ENCODE measurements at regions not wholly inside any gene's neighbourhood (a gene's known extent, or its start where the extent isn't known, plus 50 kb on each side); places are given as distances from the start of the nearest gene placed in this dataset.

DNA sequence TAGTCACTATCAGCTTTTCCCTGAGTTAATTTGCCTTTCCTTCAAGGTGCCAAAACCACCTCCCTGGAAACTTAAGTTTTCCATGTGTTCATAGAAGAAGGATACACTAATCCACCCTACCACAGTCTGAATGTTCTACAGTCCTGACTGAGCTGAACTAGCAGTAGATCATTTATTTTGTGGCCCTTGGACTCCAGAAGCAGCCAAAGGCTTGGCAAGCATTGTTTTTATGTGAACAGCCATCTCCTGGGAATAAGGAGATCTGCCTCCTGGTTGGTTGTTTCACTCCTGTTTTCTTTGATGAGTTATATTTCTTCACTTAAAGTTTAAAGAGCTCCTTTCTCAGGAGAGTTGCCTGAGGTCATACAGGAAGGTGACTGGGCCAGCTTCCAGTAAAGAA lies 634.6 kb upstream of the SOX9 start (continued):
- TF ChIP-seq NANOG (IDR thresholded peaks at IDR 0.05; ENCODE audit: borderline replicate concordance) (no peak), ETS1 (IDR thresholded peaks at IDR 0.05) (no peak), JUNB (IDR thresholded peaks at IDR 0.05; ENCODE audit: unreplicated experiment) (no peak), POLR2AphosphoS5 (IDR thresholded peaks at IDR 0.05; ENCODE audit: low read depth) (no peak), ZNF331 (CRISPR knock-in tag; IDR thresholded peaks at IDR 0.05; ENCODE audit: low read depth) (no peak), STAT1 (IDR thresholded peaks at IDR 0.05; ENCODE audit: unreplicated experiment) (no peak)
- TF ChIP-seq, protein P1, sequence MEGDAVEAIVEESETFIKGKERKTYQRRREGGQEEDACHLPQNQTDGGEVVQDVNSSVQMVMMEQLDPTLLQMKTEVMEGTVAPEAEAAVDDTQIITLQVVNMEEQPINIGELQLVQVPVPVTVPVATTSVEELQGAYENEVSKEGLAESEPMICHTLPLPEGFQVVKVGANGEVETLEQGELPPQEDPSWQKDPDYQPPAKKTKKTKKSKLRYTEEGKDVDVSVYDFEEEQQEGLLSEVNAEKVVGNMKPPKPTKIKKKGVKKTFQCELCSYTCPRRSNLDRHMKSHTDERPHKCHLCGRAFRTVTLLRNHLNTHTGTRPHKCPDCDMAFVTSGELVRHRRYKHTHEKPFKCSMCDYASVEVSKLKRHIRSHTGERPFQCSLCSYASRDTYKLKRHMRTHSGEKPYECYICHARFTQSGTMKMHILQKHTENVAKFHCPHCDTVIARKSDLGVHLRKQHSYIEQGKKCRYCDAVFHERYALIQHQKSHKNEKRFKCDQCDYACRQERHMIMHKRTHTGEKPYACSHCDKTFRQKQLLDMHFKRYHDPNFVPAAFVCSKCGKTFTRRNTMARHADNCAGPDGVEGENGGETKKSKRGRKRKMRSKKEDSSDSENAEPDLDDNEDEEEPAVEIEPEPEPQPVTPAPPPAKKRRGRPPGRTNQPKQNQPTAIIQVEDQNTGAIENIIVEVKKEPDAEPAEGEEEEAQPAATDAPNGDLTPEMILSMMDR (conservative IDR thresholded peaks at IDR 0.05; ENCODE audit: low read depth in 2 of 2) = no peak

DNA sequence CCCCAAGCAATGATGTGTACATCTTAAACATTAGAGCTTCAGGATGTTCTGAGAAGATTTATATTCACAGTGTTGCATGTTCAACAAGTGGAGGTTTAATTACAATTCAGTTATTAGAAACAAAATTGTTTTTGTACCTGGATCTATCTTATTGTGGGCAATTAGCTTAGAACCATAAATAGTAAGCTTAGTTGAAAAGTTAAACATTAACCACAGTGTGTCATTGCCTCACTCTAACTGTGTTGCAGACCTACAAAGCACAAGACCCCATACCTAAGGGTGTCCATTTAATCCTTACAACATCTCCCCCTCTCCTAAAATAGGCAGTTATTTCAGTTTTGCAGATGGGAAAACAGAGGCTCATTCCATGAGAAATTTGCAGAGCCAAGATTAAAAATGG lies 632.0 kb upstream of the SOX9 start:
- Histone ChIP-seq H3K36me3 (ENCODE audit: insufficient read depth) (no peaks in the 10 kb centered on the region), H3K9me2 (ENCODE audit: insufficient read depth) (no peaks in the 10 kb centered on the region), H4K20me1 (replicated peaks; ENCODE audit: insufficient read depth) (no peaks in the 10 kb centered on the region), H3K4me2 (no peak overlapping the region), H3F3A (replicated peaks; ENCODE audit: low read depth) (no peaks in the 10 kb centered on the region), H3K4me3 (no peak overlapping the region), H3K27ac (ENCODE audit: low read depth) (no peak overlapping the region), H3K4me1 (ENCODE audit: insufficient read depth) (no peaks in the 10 kb centered on the region), H2AFZ (no peak overlapping the region), H3K79me2 (replicated peaks; ENCODE audit: insufficient read depth) (no peaks in the 10 kb centered on the region), H3K27me3 (ENCODE audit: insufficient read depth) (no peaks in the 10 kb centered on the region)
- Mint-ChIP-seq H3K36me3 (ENCODE audit: low read depth) (no peaks in the 10 kb centered on the region), H3K4me1 (no peaks in the 10 kb centered on the region), H3K9me3 (no peaks in the 10 kb centered on the region), H3K4me3 (no peak overlapping the region), H3K27ac (no peak overlapping the region), H3K27me3 (ENCODE audit: insufficient read depth, low read depth, poor library complexity) (no peaks in the 10 kb centered on the region)
- ATAC-seq = no peak
- no peak for DNase-seq (ENCODE audit: low spot score)
- TF ChIP-seq CREB1 (CRISPR knock-in tag; IDR thresholded peaks at IDR 0.05; ENCODE audit: low read depth) (no peak), ETS1 (IDR thresholded peaks at IDR 0.05) (no peak), STAT1 (IDR thresholded peaks at IDR 0.05; ENCODE audit: unreplicated experiment) (no peak), NANOG (IDR thresholded peaks at IDR 0.05; ENCODE audit: borderline replicate concordance) (no peak), EZH2phosphoT487 (IDR thresholded peaks at IDR 0.05; ENCODE audit: unreplicated experiment) (no peak), ZNF331 (CRISPR knock-in tag; IDR thresholded peaks at IDR 0.05; ENCODE audit: low read depth) (no peak), EZH2 (IDR thresholded peaks at IDR 0.05; ENCODE audit: low read depth, unreplicated experiment) (no peak)

Measured in GM23338 (cell line).